DOHH2 (cell line): ENCODE measurements at regions not wholly inside any gene's neighbourhood (a gene's known extent, or its start where the extent isn't known, plus 50 kb on each side); places are given as distances from the start of the nearest gene placed in this dataset.

Source experiments
- EZH2phosphoT487 ChIP-seq: fragments of 200-600 bp; sonication (generic); IDR thresholded peaks from 2 replicates; pipeline ENCODE4 v1.6.1; 2017; ENCODE audit warnings: borderline replicate concordance, mild to moderate bottlenecking, antibody characterized with exemption, low read length, moderate library complexity, mixed read lengths
- TF ChIP-seq, protein P1 (sequence below): fragments of 200-600 bp; sonication (generic); IDR thresholded peaks from one replicate; pipeline ENCODE4 v1.5.1; 2014; ENCODE audit warnings: antibody characterized with exemption, mild to moderate bottlenecking, low read depth, low read length; ENCODE audit not compliant: poor library complexity, severe bottlenecking

DNA sequence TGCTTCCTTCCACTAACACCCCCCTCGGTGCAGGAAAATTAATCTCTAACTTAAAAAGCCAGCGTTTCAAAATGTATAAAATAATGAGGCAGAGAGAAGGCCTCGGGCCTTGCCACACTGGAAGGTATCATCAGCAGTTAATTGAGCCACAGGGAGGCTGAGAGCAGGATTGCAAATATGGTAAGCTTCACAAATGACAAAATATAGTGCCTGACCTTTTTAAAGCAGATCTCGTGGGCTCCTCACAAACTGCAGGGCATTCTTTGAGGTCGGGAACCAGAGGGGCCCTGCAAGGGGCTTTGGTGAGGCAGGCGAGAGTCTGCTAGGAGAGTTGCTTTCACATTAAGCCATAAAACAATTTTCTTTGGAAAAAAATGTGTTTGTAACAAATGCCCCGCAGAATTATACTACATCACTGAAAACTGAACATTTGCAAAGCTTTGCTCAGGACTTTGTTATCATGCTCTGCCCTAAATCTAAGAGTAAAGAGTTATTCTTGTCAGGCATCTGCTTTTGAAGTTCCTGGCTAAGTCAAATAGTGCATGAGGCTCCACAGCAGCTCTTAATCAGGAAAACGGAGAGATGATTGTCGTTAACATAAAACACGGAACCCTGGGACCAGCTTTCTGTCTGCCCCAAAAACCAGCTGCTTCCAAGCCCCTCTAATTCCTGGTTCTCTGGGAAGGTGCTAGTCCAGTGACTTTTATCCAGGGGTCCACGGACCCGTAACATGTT lies 61.4 kb upstream of the SYT13 start:
- TF ChIP-seq, protein P1, sequence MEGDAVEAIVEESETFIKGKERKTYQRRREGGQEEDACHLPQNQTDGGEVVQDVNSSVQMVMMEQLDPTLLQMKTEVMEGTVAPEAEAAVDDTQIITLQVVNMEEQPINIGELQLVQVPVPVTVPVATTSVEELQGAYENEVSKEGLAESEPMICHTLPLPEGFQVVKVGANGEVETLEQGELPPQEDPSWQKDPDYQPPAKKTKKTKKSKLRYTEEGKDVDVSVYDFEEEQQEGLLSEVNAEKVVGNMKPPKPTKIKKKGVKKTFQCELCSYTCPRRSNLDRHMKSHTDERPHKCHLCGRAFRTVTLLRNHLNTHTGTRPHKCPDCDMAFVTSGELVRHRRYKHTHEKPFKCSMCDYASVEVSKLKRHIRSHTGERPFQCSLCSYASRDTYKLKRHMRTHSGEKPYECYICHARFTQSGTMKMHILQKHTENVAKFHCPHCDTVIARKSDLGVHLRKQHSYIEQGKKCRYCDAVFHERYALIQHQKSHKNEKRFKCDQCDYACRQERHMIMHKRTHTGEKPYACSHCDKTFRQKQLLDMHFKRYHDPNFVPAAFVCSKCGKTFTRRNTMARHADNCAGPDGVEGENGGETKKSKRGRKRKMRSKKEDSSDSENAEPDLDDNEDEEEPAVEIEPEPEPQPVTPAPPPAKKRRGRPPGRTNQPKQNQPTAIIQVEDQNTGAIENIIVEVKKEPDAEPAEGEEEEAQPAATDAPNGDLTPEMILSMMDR: no peak
- no peak for TF ChIP-seq EZH2phosphoT487
